ENCODE measurements at regions not wholly inside any gene's neighbourhood (a gene's known extent, or its start where the extent isn't known, plus 50 kb on each side); places are given as distances from the start of the nearest gene placed in this dataset.

- TF ChIP-seq CTCF (IDR thresholded peaks at IDR 0.05) = no peak
- no peak for TF ChIP-seq POLR2A (IDR thresholded peaks at IDR 0.05)
Measured at GRCh38 chrX:131729295-131729694, 185.4 kb downstream of the OR13H1 start.
